H1 (cell line): ENCODE measurements at regions not wholly inside any gene's neighbourhood (a gene's known extent, or its start where the extent isn't known, plus 50 kb on each side); places are given as distances from the start of the nearest gene placed in this dataset.

Experiments
- CTCF ChIA-PET: fragments of 300-600 bp; sonication (Branson Sonifier 250); formaldehyde crosslinking; loops from one replicate; lab custom pipeline; 2021; ENCODE audit not compliant: partially characterized antibody; lab: Charles Lee
- POLR2A ChIA-PET: fragments of 300-600 bp; sonication (Branson Sonifier 250); formaldehyde crosslinking; loops from one replicate; lab custom pipeline; 2021; ENCODE audit warnings: inconsistent platforms; ENCODE audit not compliant: partially characterized antibody; lab: Charles Lee
- DNase-seq, 2 experiments: peaks; one replicate each; pipeline versions ENCODE4 v3.0.0 to v3.0.0-alpha.2; 2010 to 2022; ENCODE audit warnings: low spot score in 2 of 2, low read depth in 1 of 2, mixed read lengths in 1 of 2
- FAIRE-seq: peaks from 2 replicates; lab custom pipeline; 2011; peaks lifted over from hg19 to GRCh38; lab: Jason Lieb, UNC
- H2AFZ ChIP-seq: 2 replicates; pipeline ENCODE4 v1.8.1; 2012; ENCODE audit warnings: low read length, inconsistent platforms
- H2AK5ac ChIP-seq: 2 replicates; pipeline ENCODE4 v1.6.1; 2013; ENCODE audit warnings: low read depth, low read length
- H2BK120ac ChIP-seq: replicated peaks from 2 replicates; pipeline ENCODE3; 2013; ENCODE audit warnings: low read depth, low read length, inconsistent platforms
- H2BK12ac ChIP-seq: 2 replicates; pipeline ENCODE4 v1.6.1; 2013; ENCODE audit warnings: low read depth, low read length
- H2BK15ac ChIP-seq: 2 replicates; pipeline ENCODE4 v1.6.1; 2013; ENCODE audit warnings: low read length
- H2BK20ac ChIP-seq: 2 replicates; pipeline ENCODE4 v1.6.1; 2013; ENCODE audit warnings: low read length
- H2BK5ac ChIP-seq: 2 replicates; pipeline ENCODE4 v1.6.1; 2013; ENCODE audit warnings: low read depth, low read length
- H3K14ac ChIP-seq: 2 replicates; pipeline ENCODE4 v1.6.1; 2013; ENCODE audit warnings: inconsistent platforms; ENCODE audit not compliant: insufficient read length
- H3K18ac ChIP-seq: 2 replicates; pipeline ENCODE4 v1.6.1; 2013; ENCODE audit warnings: low read length; ENCODE audit errors: extremely low read depth
- H3K23ac ChIP-seq: 2 replicates; pipeline ENCODE4 v1.6.1; 2013; ENCODE audit warnings: inconsistent platforms; ENCODE audit not compliant: insufficient read length
- H3K23me2 ChIP-seq: 2 replicates; pipeline ENCODE4 v1.6.1; 2013; ENCODE audit warnings: low read depth, low read length
- H3K27ac ChIP-seq: 2 replicates; pipeline ENCODE4 v1.6.1; 2011; ENCODE audit warnings: low read depth, low read length, inconsistent platforms
- H3K27me3 ChIP-seq, 4 experiments: replicated peaks in 1 of 4; 1 replicate in 1 of 4; 2 replicates in 3 of 4; pipeline versions ENCODE4 v1.6.1 to v1.8.1; 2011 to 2013; ENCODE audit warnings: low read length in 3 of 4, mild to moderate bottlenecking in 3 of 4, inconsistent platforms in 2 of 4, mixed read lengths in 2 of 4, moderate library complexity in 1 of 4; ENCODE audit not compliant: control insufficient read depth in 3 of 4, insufficient read depth in 3 of 4; ENCODE audit errors: extremely low read depth in 1 of 4
- H3K36me3 ChIP-seq, 4 experiments: 2 replicates each; pipeline versions ENCODE4 v1.6.1 to v1.8.1; 2011 to 2013; ENCODE audit warnings: mild to moderate bottlenecking in 4 of 4, low read length in 3 of 4, moderate library complexity in 2 of 4, control low read depth in 1 of 4, inconsistent platforms in 1 of 4; ENCODE audit not compliant: insufficient read depth in 4 of 4, control insufficient read depth in 2 of 4
- H3K4ac ChIP-seq: replicated peaks from 2 replicates; pipeline ENCODE3; 2013; ENCODE audit warnings: low read length, low read depth, mixed read lengths, inconsistent platforms; ENCODE audit not compliant: insufficient read length
- H3K4me1 ChIP-seq, 4 experiments: replicated peaks in 1 of 4; 1 replicate in 1 of 4; 2 replicates in 3 of 4; pipeline versions ENCODE4 v1.6.1 to v1.8.1; 2011 to 2013; ENCODE audit warnings: low read length in 3 of 4, inconsistent platforms in 2 of 4, mixed read lengths in 1 of 4; ENCODE audit not compliant: insufficient read depth in 4 of 4, control insufficient read depth in 3 of 4
- H3K4me2 ChIP-seq, 2 experiments: 2 replicates each; pipeline versions ENCODE4 v1.6.1 to v1.8.1; 2011 to 2013; ENCODE audit warnings: low read depth in 2 of 2, low read length in 2 of 2, control low read depth in 1 of 2, inconsistent platforms in 1 of 2, mild to moderate bottlenecking in 1 of 2; ENCODE audit not compliant: insufficient read depth in 1 of 2
- H3K4me3 ChIP-seq, 4 experiments: fragments of 200-600, 300-600 bp in 1 of 4; sonication (generic), shearing (Covaris generic), sonication (Bioruptor Twin) in 1 of 4; 2 replicates each; pipeline versions ENCODE4 v1.5.1 to v1.8.1; 2011 to 2016; ENCODE audit warnings: low read length in 4 of 4, low read depth in 3 of 4, control low read depth in 2 of 4, inconsistent platforms in 2 of 4, mild to moderate bottlenecking in 2 of 4, mixed read lengths in 1 of 4, moderate library complexity in 1 of 4; ENCODE audit not compliant: insufficient read depth in 2 of 4; ENCODE audit errors: extremely low read depth in 1 of 4
- H3K56ac ChIP-seq: replicated peaks from 2 replicates; pipeline ENCODE3; 2013; ENCODE audit warnings: low read depth, mild to moderate bottlenecking, mixed read lengths, low read length, inconsistent platforms; ENCODE audit not compliant: insufficient read length
- H3K79me1 ChIP-seq: 2 replicates; pipeline ENCODE4 v1.6.1; 2013; ENCODE audit warnings: low read depth, low read length, control low read depth
- H3K79me2 ChIP-seq, 2 experiments: 2 replicates each; pipeline versions ENCODE4 v1.6.1 to v1.8.1; 2012 to 2013; ENCODE audit warnings: low read length in 2 of 2, mild to moderate bottlenecking in 2 of 2, inconsistent platforms in 1 of 2; ENCODE audit not compliant: insufficient read depth in 2 of 2, control insufficient read depth in 1 of 2
- H3K9ac ChIP-seq, 4 experiments: replicated peaks in 1 of 4; 1 replicate in 1 of 4; 2 replicates in 3 of 4; pipeline versions ENCODE4 v1.6.1 to v1.8.1; 2011 to 2013; ENCODE audit warnings: low read depth in 3 of 4, low read length in 3 of 4, control low read depth in 2 of 4, mild to moderate bottlenecking in 2 of 4, moderate library complexity in 2 of 4, inconsistent platforms in 1 of 4; ENCODE audit errors: extremely low read depth in 1 of 4
- H3K9me3 ChIP-seq, 2 experiments: 2 replicates each; pipeline versions ENCODE4 v1.6.1 to v1.8.1; 2012 to 2013; ENCODE audit warnings: mild to moderate bottlenecking in 2 of 2, moderate library complexity in 2 of 2, control low read depth in 1 of 2, inconsistent platforms in 1 of 2, low read depth in 1 of 2, low read length in 1 of 2, mixed read lengths in 1 of 2; ENCODE audit not compliant: insufficient read depth in 2 of 2
- H4K20me1 ChIP-seq, 2 experiments: replicated peaks in 1 of 2; 2 replicates each; pipeline versions ENCODE3 to v1.8.1; 2011 to 2013; ENCODE audit warnings: inconsistent platforms in 2 of 2, low read length in 2 of 2, mild to moderate bottlenecking in 1 of 2; ENCODE audit not compliant: insufficient read depth in 2 of 2, control insufficient read depth in 1 of 2
- H4K5ac ChIP-seq: 2 replicates; pipeline ENCODE4 v1.6.1; 2013; ENCODE audit warnings: low read length, low read depth, mixed read lengths, inconsistent platforms; ENCODE audit not compliant: insufficient read length
- H4K8ac ChIP-seq: 2 replicates; pipeline ENCODE4 v1.8.0; 2013; ENCODE audit warnings: mild to moderate bottlenecking, moderate library complexity, low read length, inconsistent platforms; ENCODE audit not compliant: insufficient read depth; ENCODE audit errors: extremely low read depth
- H4K91ac ChIP-seq: replicated peaks from 2 replicates; pipeline ENCODE3; 2013; ENCODE audit warnings: low read length, mixed read lengths, inconsistent platforms; ENCODE audit not compliant: insufficient read length
- ASH2L ChIP-seq: fragments of 200-600, 300-600 bp; sonication (generic); IDR thresholded peaks from one replicate; pipeline ENCODE4 v1.7.1; 2017; ENCODE audit warnings: low read length
- EZH2 ChIP-seq: fragments of 200-600 bp; sonication (generic); IDR thresholded peaks from 2 replicates; pipeline ENCODE4 v1.7.1; 2012; ENCODE audit warnings: low read depth, mild to moderate bottlenecking, moderate library complexity, low read length, inconsistent platforms; ENCODE audit not compliant: severe bottlenecking
- HDAC2 ChIP-seq, 2 experiments: fragments of 300-600 bp in 1 of 2; sonication (generic) in 1 of 2; IDR thresholded peaks; 2 replicates each; pipeline ENCODE4 v1.6.1; 2011 to 2012; ENCODE audit warnings: low read depth in 2 of 2, low read length in 2 of 2, mild to moderate bottlenecking in 2 of 2, moderate library complexity in 2 of 2, borderline replicate concordance in 1 of 2, inconsistent platforms in 1 of 2
- JUN ChIP-seq: IDR thresholded peaks from 2 replicates; pipeline ENCODE4 v1.6.1; 2011; ENCODE audit warnings: low read depth, mild to moderate bottlenecking, improper control_type of control experiment, low read length
- KDM4A ChIP-seq: IDR thresholded peaks from one replicate; pipeline ENCODE4 v1.7.1; 2012; ENCODE audit warnings: low read depth, mild to moderate bottlenecking, moderate library complexity, low read length, inconsistent platforms; ENCODE audit not compliant: severe bottlenecking
- KDM5A ChIP-seq: fragments of 200-600 bp; IDR thresholded peaks from 2 replicates; pipeline ENCODE4 v1.7.1; 2012; ENCODE audit warnings: mild to moderate bottlenecking, low read length, inconsistent platforms, mixed read lengths
- MAFK ChIP-seq: IDR thresholded peaks from 2 replicates; pipeline ENCODE4 v1.6.1; 2012; ENCODE audit warnings: low read depth, mild to moderate bottlenecking, improper control_type of control experiment, low read length
- MAX ChIP-seq: IDR thresholded peaks from 2 replicates; pipeline ENCODE4 v1.6.1; 2012; ENCODE audit warnings: inconsistent platforms
- NANOG ChIP-seq: IDR thresholded peaks from 2 replicates; pipeline ENCODE4 v1.6.1; 2011; ENCODE audit warnings: low read length, low read depth, mild to moderate bottlenecking, inconsistent platforms; ENCODE audit not compliant: insufficient read depth, poor library complexity, severe bottlenecking
- RAD21 ChIP-seq, 2 experiments: IDR thresholded peaks in 1 of 2; conservative IDR thresholded peaks in 1 of 2; 2 replicates each; pipeline ENCODE4 v1.6.1; 2011; ENCODE audit warnings: low read depth in 2 of 2, low read length in 2 of 2, improper control_type of control experiment in 1 of 2, inconsistent platforms in 1 of 2, mild to moderate bottlenecking in 1 of 2, moderate library complexity in 1 of 2
- WGBS, 2 experiments: shearing (Covaris generic) in 1 of 2; methylation state at CpG; one replicate each; pipeline versions ENCODE4 v1.1.6 to v1.1.7; 2013 to 2015; ENCODE audit warnings: low lambda C conversion rate in 2 of 2, mixed read lengths in 2 of 2, inconsistent platforms in 1 of 2, low coverage in 1 of 2, missing lambda C conversion rate in 1 of 2; ENCODE audit not compliant: insufficient replicate concordance in 2 of 2, insufficient coverage in 1 of 2, insufficient read length in 1 of 2; ENCODE audit errors: extremely low coverage in 1 of 2, missing lambda C conversion rate in 1 of 2; 5-methylcytosine and 5-hydroxymethylcytosine counted together
- TF ChIP-seq, protein P1 (sequence below): IDR thresholded peaks from 2 replicates; pipeline ENCODE4 v1.6.1; 2012; ENCODE audit warnings: inconsistent platforms

DNA sequence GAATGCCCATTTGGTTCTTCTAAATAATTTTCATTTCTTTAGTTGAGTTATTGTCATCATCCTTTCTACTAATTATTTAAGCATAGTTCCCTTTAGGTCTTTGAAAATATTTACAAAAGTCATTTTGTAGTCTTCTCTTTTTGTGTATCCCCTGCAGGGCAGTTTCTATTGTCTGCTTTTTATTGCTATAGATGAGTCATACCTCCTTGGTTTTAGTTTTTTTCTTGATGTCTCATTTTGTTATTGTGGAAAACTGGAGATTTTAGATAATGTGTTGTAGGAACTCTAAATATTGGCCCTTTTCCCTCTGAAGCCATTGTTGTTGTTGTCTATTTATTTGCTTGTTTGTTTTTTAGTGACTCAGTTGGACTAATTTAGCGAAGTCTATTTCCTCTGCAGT is 387.9 kb downstream of the NUF2 start:
- Histone ChIP-seq H3K79me1 (no peaks in the 10 kb centered on the region), H4K8ac (no peak overlapping the region), H3K4me3 (no peak overlapping the region), H4K20me1 (no peaks in the 10 kb centered on the region), H3K4me1 (no peaks in the 10 kb centered on the region), H3K23me2 (no peaks in the 10 kb centered on the region; the same call in 1 of the 2 replicates), H3K4ac (no peak overlapping the region), H4K91ac (no peak overlapping the region), H3K18ac (no peak overlapping the region), H2BK120ac (no peak overlapping the region), H3K9me3 (no peaks in the 10 kb centered on the region), H3K9ac (no peak overlapping the region), H3K56ac (no peak overlapping the region), H2BK15ac (no peak overlapping the region), H3K14ac (no peak overlapping the region), H2AFZ (no peak overlapping the region), H3K4me2 (no peak overlapping the region), H2BK20ac (no peak overlapping the region), H4K5ac (no peak overlapping the region), H3K27me3 (no peaks in the 10 kb centered on the region; a peak in 1 of 7 replicates), H3K23ac (no peak overlapping the region), H2BK12ac (no peak overlapping the region), H2BK5ac (no peak overlapping the region), H2AK5ac (no peak overlapping the region), H3K36me3 (no peaks in the 10 kb centered on the region), H3K27ac (no peak overlapping the region), H3K79me2 (no peaks in the 10 kb centered on the region)
- FAIRE-seq (no peak), DNase-seq (no peak)
- WGBS, 2 experiments: 100% methylated on average over 1 of the region's 1 CpG; no CpG with 5 or more reads in 1 of the 2 experiments
- CTCF ChIA-PET: no interaction called here
- POLR2A ChIA-PET: no interaction called here
- TF ChIP-seq EZH2 (no peak), KDM5A (no peak), ASH2L (no peak), MAX (no peak), RAD21 (IDR thresholded peaks at IDR 0.05 in 1 of 2, conservative IDR thresholded peaks at IDR 0.05 in 1 of 2; ENCODE audit: low read depth in 2 of 2, low read length in 2 of 2) (no peak), JUN (no peak), HDAC2 (IDR thresholded peaks at IDR 0.05; ENCODE audit: borderline replicate concordance in 1 of 2, low read depth in 2 of 2, low read length in 2 of 2) (no peak), MAFK (no peak), NANOG (no peak), KDM4A (no peak)
- TF ChIP-seq, protein P1, sequence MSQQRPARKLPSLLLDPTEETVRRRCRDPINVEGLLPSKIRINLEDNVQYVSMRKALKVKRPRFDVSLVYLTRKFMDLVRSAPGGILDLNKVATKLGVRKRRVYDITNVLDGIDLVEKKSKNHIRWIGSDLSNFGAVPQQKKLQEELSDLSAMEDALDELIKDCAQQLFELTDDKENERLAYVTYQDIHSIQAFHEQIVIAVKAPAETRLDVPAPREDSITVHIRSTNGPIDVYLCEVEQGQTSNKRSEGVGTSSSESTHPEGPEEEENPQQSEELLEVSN: no peak
